CD14-positive monocyte (primary cell): ENCODE measurements at regions not wholly inside any gene's neighbourhood (a gene's known extent, or its start where the extent isn't known, plus 50 kb on each side); places are given as distances from the start of the nearest gene placed in this dataset.

ENCODE experiments used
- DNase-seq, 3 donors: peaks; one replicate each; pipeline ENCODE4 v3.0.0-alpha.2; 2011 to 2022
- H2AFZ ChIP-seq: 2 replicates; pipeline ENCODE4 v1.6.0; 2012; ENCODE audit warnings: mild to moderate bottlenecking, low read depth, low read length, inconsistent platforms; ENCODE audit not compliant: insufficient read depth, poor library complexity, severe bottlenecking
- H3K27ac ChIP-seq, 2 donors: 1 replicate in 1 of 2; 2 replicates in 1 of 2; pipeline ENCODE4 v1.5.1; 2012 to 2013; ENCODE audit warnings: low read length in 2 of 2, control low read depth in 1 of 2, inconsistent platforms in 1 of 2, low read depth in 1 of 2, mild to moderate bottlenecking in 1 of 2
- H3K27me3 ChIP-seq, 2 donors: one replicate each; pipeline versions ENCODE4 v1.6.0 to v1.6.1; 2011 to 2013; ENCODE audit warnings: low read length in 2 of 2; ENCODE audit not compliant: control insufficient read depth in 2 of 2, insufficient read depth in 2 of 2
- H3K36me3 ChIP-seq, 2 donors: replicated peaks in 1 of 2; 1 replicate in 1 of 2; 2 replicates in 1 of 2; pipeline versions ENCODE4 v1.5.1 to v1.6.1; 2012 to 2013; ENCODE audit warnings: low read length in 2 of 2, control low read depth in 1 of 2, inconsistent platforms in 1 of 2, mild to moderate bottlenecking in 1 of 2; ENCODE audit not compliant: insufficient read depth in 2 of 2, control insufficient read depth in 1 of 2
- H3K4me1 ChIP-seq, 2 donors: 1 replicate in 1 of 2; 2 replicates in 1 of 2; pipeline versions ENCODE4 v1.5.1 to v1.6.1; 2012 to 2013; ENCODE audit warnings: low read length in 2 of 2, control low read depth in 1 of 2, inconsistent platforms in 1 of 2, mild to moderate bottlenecking in 1 of 2, moderate library complexity in 1 of 2; ENCODE audit not compliant: insufficient read depth in 2 of 2, control insufficient read depth in 1 of 2
- H3K4me2 ChIP-seq: replicated peaks from 2 replicates; pipeline ENCODE3; 2012; ENCODE audit warnings: low read length, moderate library complexity, mild to moderate bottlenecking; ENCODE audit not compliant: poor library complexity, severe bottlenecking; ENCODE audit errors: extremely low read depth
- H3K4me3 ChIP-seq, 3 experiments: fragments of 200-600 bp in 1 of 3; sonication (generic) in 1 of 3; replicated peaks in 1 of 3; 1 replicate in 2 of 3; 2 replicates in 1 of 3; pipeline ENCODE4 v1.5.1; 2011 to 2013; ENCODE audit warnings: low read length in 3 of 3, mild to moderate bottlenecking in 3 of 3, control low read depth in 2 of 3, low read depth in 2 of 3, inconsistent platforms in 1 of 3, moderate library complexity in 1 of 3
- H3K79me2 ChIP-seq: 2 replicates; pipeline ENCODE4 v1.6.0; 2012; ENCODE audit warnings: mild to moderate bottlenecking, control low read depth, inconsistent platforms, low read length, moderate library complexity; ENCODE audit not compliant: insufficient read depth
- H3K9ac ChIP-seq: 2 replicates; pipeline ENCODE4 v1.6.0; 2017; ENCODE audit warnings: low read length, mild to moderate bottlenecking; ENCODE audit not compliant: insufficient read depth, poor library complexity, severe bottlenecking
- H3K9me3 ChIP-seq, 2 donors: replicated peaks in 1 of 2; 1 replicate in 1 of 2; 2 replicates in 1 of 2; pipeline versions ENCODE4 v1.5.1 to v1.6.1; 2012 to 2013; ENCODE audit warnings: low read length in 2 of 2, control low read depth in 1 of 2; ENCODE audit not compliant: control insufficient read depth in 1 of 2, insufficient read depth in 1 of 2
- H4K20me1 ChIP-seq: 2 replicates; pipeline ENCODE4 v1.6.0; 2012; ENCODE audit warnings: mild to moderate bottlenecking, low read length, control low read depth, moderate library complexity; ENCODE audit not compliant: insufficient read depth
- H3K27ac Mint-ChIP-seq, 7 donors: one replicate each; pipeline ENCODE4 v1.8.0; 2020; ENCODE audit warnings: mild to moderate bottlenecking in 7 of 7, mixed read lengths in 7 of 7, moderate library complexity in 6 of 7, inconsistent platforms in 2 of 7
- H3K27me3 Mint-ChIP-seq, 3 donors: one replicate each; pipeline ENCODE4 v1.8.0; 2021 to 2022; ENCODE audit warnings: low read depth in 3 of 3, mild to moderate bottlenecking in 3 of 3, mixed read lengths in 3 of 3, moderate library complexity in 3 of 3, inconsistent platforms in 1 of 3
- H3K36me3 Mint-ChIP-seq, 2 donors: one replicate each; pipeline ENCODE4 v1.8.0; 2020; ENCODE audit warnings: mixed read lengths in 2 of 2, inconsistent platforms in 1 of 2, mild to moderate bottlenecking in 1 of 2
- H3K4me1 Mint-ChIP-seq: one replicate; pipeline ENCODE4 v1.8.0; 2020; ENCODE audit warnings: mild to moderate bottlenecking, mixed read lengths
- H3K4me3 Mint-ChIP-seq, 2 donors: one replicate each; pipeline ENCODE4 v1.8.0; 2020; ENCODE audit warnings: mild to moderate bottlenecking in 2 of 2, mixed read lengths in 2 of 2, moderate library complexity in 1 of 2
- H3K9me3 Mint-ChIP-seq, 7 donors: one replicate each; pipeline ENCODE4 v1.8.0; 2020 to 2022; ENCODE audit warnings: mixed read lengths in 7 of 7, mild to moderate bottlenecking in 6 of 7, moderate library complexity in 6 of 7, inconsistent platforms in 2 of 7
- CTCF ChIP-seq: fragments of 200-600 bp; IDR thresholded peaks from one replicate; pipeline ENCODE4 v1.8.0; 2022; ENCODE audit warnings: antibody characterized with exemption, mild to moderate bottlenecking
- WGBS: methylation state at CpG from one replicate; pipeline ENCODE4 v1.1.5; 2013; ENCODE audit warnings: missing lambda C conversion rate; ENCODE audit not compliant: insufficient coverage; 5-methylcytosine and 5-hydroxymethylcytosine counted together
- intact Hi-C, 2 donors: fragments of 100-400 bp; cut with micrococcal nuclease; formaldehyde crosslinking; loops; one replicate each; pipeline versions ENCODE4 v1.15.0 to v1.15.1; 2023

GRCh38 chr2:120599072-120599471 lies 136.6 kb upstream of the GLI2 start:
- Histone ChIP-seq H2AFZ (no peak overlapping the region), H3K36me3 (no peaks in the 10 kb centered on the region), H3K27me3 (no peaks in the 10 kb centered on the region), H3K4me1 (no peaks in the 10 kb centered on the region), H3K9me3 (no peaks in the 10 kb centered on the region), H3K9ac (no peak overlapping the region), H4K20me1 (no peaks in the 10 kb centered on the region), H3K4me2 (no peak overlapping the region), H3K79me2 (no peaks in the 10 kb centered on the region), H3K4me3 (no peak overlapping the region), H3K27ac (no peak overlapping the region)
- Mint-ChIP-seq H3K4me3 (no peak overlapping the region), H3K36me3 (no peaks in the 10 kb centered on the region), H3K4me1 (peaks cover 2% of the 10 kb centered on the region), H3K27me3 (peaks cover 2 to 8% (median 5%) of the 10 kb centered on the region in 3 donors), H3K9me3 (no peaks in the 10 kb centered on the region), H3K27ac (no peak overlapping the region)
- intact Hi-C loops = no loop called here
- no peak for TF ChIP-seq CTCF
- DNase-seq = no peak
- 82% methylated on average over 4 of the region's 7 CpGs for WGBS

GRCh38 chr2:120599656-120600055 lies 136.0 kb upstream of the GLI2 start:
- no peak overlapping the region for H3K27ac Mint-ChIP-seq
- no peaks in the 10 kb centered on the region for H3K27me3 ChIP-seq
- intact Hi-C loops = no loop called here
- H3K36me3 Mint-ChIP-seq = no peaks in the 10 kb centered on the region
- H3K4me2 ChIP-seq = no peak overlapping the region
- H3K4me1 Mint-ChIP-seq = peaks cover 2% of the 10 kb centered on the region
- no peaks in the 10 kb centered on the region for H3K79me2 ChIP-seq
- H3K9ac ChIP-seq = no peak overlapping the region
- no peak overlapping the region for H3K27ac ChIP-seq
- no peaks in the 10 kb centered on the region for H3K9me3 Mint-ChIP-seq
- TF ChIP-seq CTCF = no peak
- 100% methylated on average over 3 of the region's 7 CpGs for WGBS
- no peaks in the 10 kb centered on the region for H4K20me1 ChIP-seq
- H3K36me3 ChIP-seq = no peaks in the 10 kb centered on the region
- no peak overlapping the region for H3K4me3 Mint-ChIP-seq
- no peak for DNase-seq
- no peak overlapping the region for H2AFZ ChIP-seq
- H3K9me3 ChIP-seq = no peaks in the 10 kb centered on the region
- no peaks in the 10 kb centered on the region for H3K4me1 ChIP-seq
- no peak overlapping the region for H3K4me3 ChIP-seq
- H3K27me3 Mint-ChIP-seq = peaks cover 5 to 8% (median 5%) of the 10 kb centered on the region in 3 donors
